ENCODE measurements at regions not wholly inside any gene's neighbourhood (a gene's known extent, or its start where the extent isn't known, plus 50 kb on each side); places are given as distances from the start of the nearest gene placed in this dataset.

GRCh38 chr15:77769700-77770099 is 137.0 kb upstream of the LINGO1 start:
- no peak for DNase-seq (ENCODE audit: low read depth in 4 of 4, low spot score in 1 of 4)

- DNase-seq (ENCODE audit: low read depth in 4 of 4, low spot score in 1 of 4) = no peak
Measured at GRCh38 chr15:77768521-77769078, 135.9 kb upstream of the LINGO1 start.

- DNase-seq (ENCODE audit: low read depth in 4 of 4, low spot score in 1 of 4) = no peak
Measured at GRCh38 chr15:77768107-77768506, 135.4 kb upstream of the LINGO1 start.

GRCh38 chr15:77764095-77764494 is 131.4 kb upstream of the LINGO1 start:
- DNase-seq (ENCODE audit: low read depth in 4 of 4, low spot score in 1 of 4) = no peak

GRCh38 chr15:77762747-77763355 is 130.1 kb upstream of the LINGO1 start:
- DNase-seq (ENCODE audit: low read depth in 4 of 4, low spot score in 1 of 4) = no peak

- DNase-seq (ENCODE audit: low read depth in 4 of 4, low spot score in 1 of 4) = no peak
Measured at GRCh38 chr15:77759896-77760592, 127.3 kb upstream of the LINGO1 start.

- DNase-seq (ENCODE audit: low read depth in 4 of 4, low spot score in 1 of 4) = no peak
Measured at GRCh38 chr15:77753939-77754338, 121.2 kb upstream of the LINGO1 start.

GRCh38 chr15:77753281-77753873 is 120.7 kb upstream of the LINGO1 start:
- DNase-seq (ENCODE audit: low read depth in 4 of 4, low spot score in 1 of 4) = no peak

GRCh38 chr15:77749998-77750540 is 117.4 kb upstream of the LINGO1 start:
- no peak for DNase-seq (ENCODE audit: low read depth in 4 of 4, low spot score in 1 of 4)

GRCh38 chr15:77749236-77749997 is 116.7 kb upstream of the LINGO1 start:
- DNase-seq (ENCODE audit: low read depth in 4 of 4, low spot score in 1 of 4) = no peak

- DNase-seq (ENCODE audit: low read depth in 4 of 4, low spot score in 1 of 4) = no peak
Measured at GRCh38 chr15:77748078-77749064, 115.7 kb upstream of the LINGO1 start.

- DNase-seq (ENCODE audit: low read depth in 4 of 4, low spot score in 1 of 4) = no peak
Measured at GRCh38 chr15:77747175-77748077, 114.7 kb upstream of the LINGO1 start.

- no peak for DNase-seq (ENCODE audit: low read depth in 4 of 4, low spot score in 1 of 4)
Measured at GRCh38 chr15:77746254-77747174, 113.8 kb upstream of the LINGO1 start.

GRCh38 chr15:77744398-77744797 is 111.7 kb upstream of the LINGO1 start:
- no peak for DNase-seq (ENCODE audit: low read depth in 4 of 4, low spot score in 1 of 4)

GRCh38 chr15:77742570-77742969 is 109.9 kb upstream of the LINGO1 start:
- no peak for DNase-seq (ENCODE audit: low read depth in 4 of 4, low spot score in 1 of 4)

- DNase-seq (ENCODE audit: low read depth in 4 of 4, low spot score in 1 of 4) = no peak
Measured at GRCh38 chr15:77742127-77742526, 109.4 kb upstream of the LINGO1 start.

GRCh38 chr15:77741106-77741505 is 108.4 kb upstream of the LINGO1 start:
- DNase-seq (ENCODE audit: low read depth in 4 of 4, low spot score in 1 of 4) = no peak
